ENCODE measurements at regions not wholly inside any gene's neighbourhood (a gene's known extent, or its start where the extent isn't known, plus 50 kb on each side); places are given as distances from the start of the nearest gene placed in this dataset.
A peak's percentile ranks its signal among the peaks of the same experiment; 100 is the strongest.

- ATAC-seq (ENCODE audit: low FRiP score in 2 of 2) (no peak), DNase-seq (no peak)
- 64 to 81% methylated on average over 3 of the region's 3 CpGs for WGBS, 2 donors
- TF ChIP-seq EP300 (IDR thresholded peaks at IDR 0.05) (no peak), POLR2AphosphoS5 (IDR thresholded peaks at IDR 0.05) (no peak), POLR2A (IDR thresholded peaks at IDR 0.05) (no peak), CTCF (IDR thresholded peaks at IDR 0.05) (no peak)
- Histone ChIP-seq H3K4me3 (no peak overlapping the region), H3K36me3 (no peaks in the 10 kb centered on the region), H3K27me3 (no peaks in the 10 kb centered on the region), H3K27ac (no peak overlapping the region), H3K9me3 (peaks cover 0 to 17% (median 2%) of the 10 kb centered on the region in 4 donors), H3K4me1 (no peaks in the 10 kb centered on the region)
These were observed 199.5 kb upstream of the DIPK2B start for GRCh38 chrX:45400027-45400779.

- Histone ChIP-seq H3K9me3 (peaks cover 0 to 11% (median 0%) of the 10 kb centered on the region in 4 donors), H3K27ac (no peak overlapping the region), H3K36me3 (no peaks in the 10 kb centered on the region), H3K4me3 (no peak overlapping the region), H3K27me3 (no peaks in the 10 kb centered on the region), H3K4me1 (no peaks in the 10 kb centered on the region)
- DNase-seq (no peak), ATAC-seq (ENCODE audit: low FRiP score in 2 of 2) (no peak)
- TF ChIP-seq POLR2AphosphoS5 (IDR thresholded peaks at IDR 0.05): no peak
- 78 to 85% methylated on average over 2 of the region's 2 CpGs for WGBS, 2 donors
These were observed 185.1 kb upstream of the DIPK2B start for GRCh38 chrX:45385757-45386156.

- no peak overlapping the region for H3K4me3 ChIP-seq
- DNase-seq: peak in 1 of 2 donors; percentile 61
- no peaks in the 10 kb centered on the region for H3K4me1 ChIP-seq
- H3K36me3 ChIP-seq: no peaks in the 10 kb centered on the region
- ATAC-seq (ENCODE audit: low FRiP score in 2 of 2): no peak
- H3K9me3 ChIP-seq: no peaks in the 10 kb centered on the region
- H3K27ac ChIP-seq: no peak overlapping the region
- 82 to 98% methylated on average over 32 to 34 of the region's 34 CpGs for WGBS, 2 donors
- TF ChIP-seq POLR2A (IDR thresholded peaks at IDR 0.05) (no peak), POLR2AphosphoS5 (IDR thresholded peaks at IDR 0.05) (no peak), EP300 (IDR thresholded peaks at IDR 0.05) (no peak), CTCF (IDR thresholded peaks at IDR 0.05) (no peak)
- no peaks in the 10 kb centered on the region for H3K27me3 ChIP-seq
These were observed 181.2 kb upstream of the DIPK2B start for GRCh38 chrX:45381841-45382240.

GRCh38 chrX:45381366-45381765, 180.7 kb upstream of the DIPK2B start:
- Histone ChIP-seq H3K36me3 (no peaks in the 10 kb centered on the region), H3K4me3 (no peak overlapping the region), H3K27me3 (no peaks in the 10 kb centered on the region), H3K4me1 (no peaks in the 10 kb centered on the region), H3K27ac (no peak overlapping the region), H3K9me3 (no peaks in the 10 kb centered on the region)
- no peak for TF ChIP-seq POLR2A (IDR thresholded peaks at IDR 0.05)
- TF ChIP-seq POLR2AphosphoS5 (IDR thresholded peaks at IDR 0.05): no peak
- peak in 1 of 2 donors; percentile 22 for DNase-seq
- no peak for ATAC-seq (ENCODE audit: low FRiP score in 2 of 2)
- WGBS, 2 donors: 94 to 96% methylated on average over 8 to 19 of the region's 24 CpGs

GRCh38 chrX:45379236-45379635, 178.6 kb upstream of the DIPK2B start:
- H3K36me3 ChIP-seq: no peaks in the 10 kb centered on the region
- H3K4me3 ChIP-seq: no peak overlapping the region
- H3K4me1 ChIP-seq: no peaks in the 10 kb centered on the region
- no peaks in the 10 kb centered on the region for H3K9me3 ChIP-seq
- ATAC-seq (ENCODE audit: low FRiP score in 2 of 2) (peak in 1 of 2 donors; percentile 73), DNase-seq (no peak)
- H3K27me3 ChIP-seq: no peaks in the 10 kb centered on the region
- TF ChIP-seq POLR2AphosphoS5 (IDR thresholded peaks at IDR 0.05): no peak
- TF ChIP-seq POLR2A (IDR thresholded peaks at IDR 0.05): no peak
- no peak for TF ChIP-seq EP300 (IDR thresholded peaks at IDR 0.05)
- TF ChIP-seq CTCF (IDR thresholded peaks at IDR 0.05): no peak
- no peak overlapping the region for H3K27ac ChIP-seq

- Histone ChIP-seq H3K9me3 (peaks cover 0 to 25% (median 3%) of the 10 kb centered on the region in 4 donors), H3K4me1 (no peaks in the 10 kb centered on the region), H3K27ac (no peak overlapping the region), H3K36me3 (no peaks in the 10 kb centered on the region), H3K27me3 (no peaks in the 10 kb centered on the region), H3K4me3 (no peak overlapping the region)
- TF ChIP-seq POLR2A (IDR thresholded peaks at IDR 0.05) (no peak), POLR2AphosphoS5 (IDR thresholded peaks at IDR 0.05) (no peak), CTCF (IDR thresholded peaks at IDR 0.05) (no peak), EP300 (IDR thresholded peaks at IDR 0.05) (no peak)
- ATAC-seq (ENCODE audit: low FRiP score in 2 of 2) (no peak), DNase-seq (no peak)
These were observed 171.5 kb upstream of the DIPK2B start for GRCh38 chrX:45372151-45372550.
